OCI-LY1 (cell line): ENCODE measurements at regions not wholly inside any gene's neighbourhood (a gene's known extent, or its start where the extent isn't known, plus 50 kb on each side); places are given as distances from the start of the nearest gene placed in this dataset.

Experiments
- H2AFZ ChIP-seq: fragments of 200-600 bp; sonication (generic), shearing (Covaris generic); 2 replicates; pipeline ENCODE4 v1.6.0; 2014; ENCODE audit warnings: antibody characterized with exemption, mild to moderate bottlenecking, low read length
- H3F3A ChIP-seq: fragments of 200-600 bp; sonication (generic), shearing (Covaris generic); 2 replicates; pipeline ENCODE4 v1.6.0; 2014; ENCODE audit warnings: mild to moderate bottlenecking, antibody characterized with exemption, low read length, moderate library complexity; ENCODE audit not compliant: insufficient read depth
- H3K27ac ChIP-seq: fragments of 200-600 bp; sonication (generic); 2 replicates; pipeline ENCODE4 v1.5.1; 2014; ENCODE audit warnings: low read length, mixed run types, mild to moderate bottlenecking, low read depth; ENCODE audit not compliant: poor library complexity, severe bottlenecking
- H3K27me3 ChIP-seq: fragments of 200-600 bp; sonication (generic); 2 replicates; pipeline ENCODE4 v1.6.0; 2014; ENCODE audit warnings: antibody characterized with exemption, mild to moderate bottlenecking, low read length, moderate library complexity; ENCODE audit not compliant: insufficient read depth
- H3K36me3 ChIP-seq: fragments of 200-600 bp; sonication (generic); 2 replicates; pipeline ENCODE4 v1.6.1; 2014; ENCODE audit warnings: mild to moderate bottlenecking, antibody characterized with exemption, low read length, moderate library complexity, mixed read lengths; ENCODE audit not compliant: insufficient read depth
- H3K4me1 ChIP-seq: fragments of 200-600 bp; sonication (generic); 2 replicates; pipeline ENCODE4 v1.5.1; 2014; ENCODE audit warnings: mild to moderate bottlenecking, low read length, moderate library complexity; ENCODE audit not compliant: insufficient read depth, severe bottlenecking
- H3K4me2 ChIP-seq: fragments of 200-600 bp; sonication (generic), shearing (Covaris generic); 2 replicates; pipeline ENCODE4 v1.6.1; 2014; ENCODE audit warnings: low read length
- H3K4me3 ChIP-seq: fragments of 200-600 bp; sonication (generic); 2 replicates; pipeline ENCODE4 v1.5.1; 2014; ENCODE audit warnings: low read length, low read depth, mild to moderate bottlenecking, mixed read lengths; ENCODE audit not compliant: poor library complexity, severe bottlenecking
- H3K79me2 ChIP-seq: fragments of 200-600 bp; shearing (Covaris generic); 2 replicates; pipeline ENCODE4 v1.6.1; 2016; ENCODE audit warnings: mixed run types, low read length, mixed read lengths; ENCODE audit not compliant: insufficient read depth
- H3K9ac ChIP-seq: fragments of 200-600 bp; sonication (generic), shearing (Covaris generic); 2 replicates; pipeline ENCODE4 v1.6.1; 2014; ENCODE audit warnings: mild to moderate bottlenecking, low read length, mixed read lengths
- H3K9me2 ChIP-seq: fragments of 200-600 bp; sonication (generic), shearing (Covaris generic); 2 replicates; pipeline ENCODE4 v1.6.1; 2014; ENCODE audit warnings: low read depth, mild to moderate bottlenecking, low read length, mixed read lengths
- H3K9me3 ChIP-seq: fragments of 200-600 bp; shearing (Covaris generic); 2 replicates; pipeline ENCODE4 v1.6.1; 2014; ENCODE audit warnings: low read length, mixed read lengths
- H4K20me1 ChIP-seq: fragments of 200-600 bp; sonication (generic), shearing (Covaris generic); 2 replicates; pipeline ENCODE4 v1.6.0; 2016; ENCODE audit warnings: mild to moderate bottlenecking, low read length; ENCODE audit not compliant: insufficient read depth
- EZH2 ChIP-seq: fragments of 200-600 bp; sonication (generic), shearing (Covaris generic); IDR thresholded peaks from 2 replicates; pipeline ENCODE4 v1.8.0; 2017; ENCODE audit warnings: borderline replicate concordance, mixed run types, mild to moderate bottlenecking, antibody characterized with exemption, low read length, moderate library complexity, mixed read lengths
- TF ChIP-seq, protein P1 (sequence below): fragments of 200-600 bp; sonication (generic), shearing (Covaris generic); IDR thresholded peaks from 2 replicates; pipeline ENCODE4 v1.5.1; 2017; ENCODE audit warnings: mild to moderate bottlenecking, antibody characterized with exemption, low read length, moderate library complexity, mixed read lengths

GRCh38 chr9:107094370-107094769 is 188.7 kb upstream of the RAD23B start:
- TF ChIP-seq, protein P1, sequence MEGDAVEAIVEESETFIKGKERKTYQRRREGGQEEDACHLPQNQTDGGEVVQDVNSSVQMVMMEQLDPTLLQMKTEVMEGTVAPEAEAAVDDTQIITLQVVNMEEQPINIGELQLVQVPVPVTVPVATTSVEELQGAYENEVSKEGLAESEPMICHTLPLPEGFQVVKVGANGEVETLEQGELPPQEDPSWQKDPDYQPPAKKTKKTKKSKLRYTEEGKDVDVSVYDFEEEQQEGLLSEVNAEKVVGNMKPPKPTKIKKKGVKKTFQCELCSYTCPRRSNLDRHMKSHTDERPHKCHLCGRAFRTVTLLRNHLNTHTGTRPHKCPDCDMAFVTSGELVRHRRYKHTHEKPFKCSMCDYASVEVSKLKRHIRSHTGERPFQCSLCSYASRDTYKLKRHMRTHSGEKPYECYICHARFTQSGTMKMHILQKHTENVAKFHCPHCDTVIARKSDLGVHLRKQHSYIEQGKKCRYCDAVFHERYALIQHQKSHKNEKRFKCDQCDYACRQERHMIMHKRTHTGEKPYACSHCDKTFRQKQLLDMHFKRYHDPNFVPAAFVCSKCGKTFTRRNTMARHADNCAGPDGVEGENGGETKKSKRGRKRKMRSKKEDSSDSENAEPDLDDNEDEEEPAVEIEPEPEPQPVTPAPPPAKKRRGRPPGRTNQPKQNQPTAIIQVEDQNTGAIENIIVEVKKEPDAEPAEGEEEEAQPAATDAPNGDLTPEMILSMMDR = no peak
- TF ChIP-seq EZH2 = no peak
- no peaks in the 10 kb centered on the region for H3F3A ChIP-seq
- no peaks in the 10 kb centered on the region for H3K4me1 ChIP-seq
- no peaks in the 10 kb centered on the region for H3K36me3 ChIP-seq
- H3K27ac ChIP-seq = no peak overlapping the region
- H3K4me2 ChIP-seq = no peak overlapping the region
- H3K79me2 ChIP-seq = no peaks in the 10 kb centered on the region
- no peak overlapping the region for H3K4me3 ChIP-seq
- H3K27me3 ChIP-seq = no peaks in the 10 kb centered on the region
- no peaks in the 10 kb centered on the region for H4K20me1 ChIP-seq
- H2AFZ ChIP-seq = no peak overlapping the region
- H3K9ac ChIP-seq = no peak overlapping the region
- no peaks in the 10 kb centered on the region for H3K9me3 ChIP-seq
- H3K9me2 ChIP-seq = no peaks in the 10 kb centered on the region

GRCh38 chr9:107100591-107100990 is 182.5 kb upstream of the RAD23B start:
- Histone ChIP-seq H4K20me1 (no peaks in the 10 kb centered on the region), H3K4me2 (no peak overlapping the region), H3K4me1 (no peaks in the 10 kb centered on the region), H3K79me2 (no peaks in the 10 kb centered on the region), H3K36me3 (no peaks in the 10 kb centered on the region), H3K27me3 (no peaks in the 10 kb centered on the region), H3K4me3 (no peak overlapping the region), H3K9me3 (no peaks in the 10 kb centered on the region), H3K9me2 (no peaks in the 10 kb centered on the region), H2AFZ (no peak overlapping the region), H3K27ac (no peak overlapping the region), H3F3A (no peaks in the 10 kb centered on the region), H3K9ac (no peak overlapping the region)
- no peak for TF ChIP-seq EZH2
- TF ChIP-seq, protein P1 = no peak

DNA sequence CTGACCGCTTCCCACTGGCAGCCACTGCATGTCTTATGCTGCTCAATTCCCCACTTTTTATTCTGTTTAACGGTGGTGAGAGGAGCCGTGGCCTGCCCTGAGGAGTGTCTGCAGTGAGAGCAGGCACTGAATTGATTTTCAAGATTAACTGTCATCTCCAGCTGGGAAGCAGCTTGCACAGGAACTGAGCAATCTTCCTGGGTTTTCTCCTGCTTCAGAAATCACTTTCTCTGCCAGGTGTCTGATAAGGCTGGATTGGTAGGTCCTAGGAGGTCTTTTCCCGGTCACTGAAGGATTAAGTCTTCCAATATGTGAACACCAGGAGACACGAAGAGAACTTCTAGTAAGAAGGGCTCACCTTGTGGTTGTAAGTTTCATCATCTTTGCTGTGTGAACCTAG is 181.1 kb upstream of the RAD23B start:
- H3K36me3 ChIP-seq = no peaks in the 10 kb centered on the region
- H3K79me2 ChIP-seq = no peaks in the 10 kb centered on the region
- no peaks in the 10 kb centered on the region for H3K27me3 ChIP-seq
- H3K4me3 ChIP-seq = no peak overlapping the region
- TF ChIP-seq, protein P1 = no peak
- H3F3A ChIP-seq = no peaks in the 10 kb centered on the region
- no peak overlapping the region for H3K27ac ChIP-seq
- H3K4me1 ChIP-seq = no peaks in the 10 kb centered on the region
- H4K20me1 ChIP-seq = no peaks in the 10 kb centered on the region
- H2AFZ ChIP-seq = no peak overlapping the region
- no peak overlapping the region for H3K4me2 ChIP-seq
- no peaks in the 10 kb centered on the region for H3K9me2 ChIP-seq
- no peaks in the 10 kb centered on the region for H3K9me3 ChIP-seq
- no peak overlapping the region for H3K9ac ChIP-seq
